NB4 (cell line): ENCODE measurements at regions not wholly inside any gene's neighbourhood (a gene's known extent, or its start where the extent isn't known, plus 50 kb on each side); places are given as distances from the start of the nearest gene placed in this dataset.

Experiments used
- MYC ChIP-seq: IDR thresholded peaks from 2 replicates; pipeline ENCODE4 v1.6.1; 2011; ENCODE audit warnings: low read depth, low read length
- POLR2A ChIP-seq: IDR thresholded peaks from 2 replicates; pipeline ENCODE4 v1.6.1; 2011; ENCODE audit warnings: mild to moderate bottlenecking; ENCODE audit not compliant: insufficient read length; ENCODE audit errors: extremely low read depth
- TF ChIP-seq, protein P1 (sequence below): IDR thresholded peaks from one replicate; pipeline ENCODE4 v1.5.1; 2012; ENCODE audit warnings: low read depth, low read length
- TF ChIP-seq, protein P2 (sequence below): IDR thresholded peaks from 2 replicates; pipeline ENCODE4 v1.6.1; 2011; ENCODE audit warnings: low read depth, low read length

DNA sequence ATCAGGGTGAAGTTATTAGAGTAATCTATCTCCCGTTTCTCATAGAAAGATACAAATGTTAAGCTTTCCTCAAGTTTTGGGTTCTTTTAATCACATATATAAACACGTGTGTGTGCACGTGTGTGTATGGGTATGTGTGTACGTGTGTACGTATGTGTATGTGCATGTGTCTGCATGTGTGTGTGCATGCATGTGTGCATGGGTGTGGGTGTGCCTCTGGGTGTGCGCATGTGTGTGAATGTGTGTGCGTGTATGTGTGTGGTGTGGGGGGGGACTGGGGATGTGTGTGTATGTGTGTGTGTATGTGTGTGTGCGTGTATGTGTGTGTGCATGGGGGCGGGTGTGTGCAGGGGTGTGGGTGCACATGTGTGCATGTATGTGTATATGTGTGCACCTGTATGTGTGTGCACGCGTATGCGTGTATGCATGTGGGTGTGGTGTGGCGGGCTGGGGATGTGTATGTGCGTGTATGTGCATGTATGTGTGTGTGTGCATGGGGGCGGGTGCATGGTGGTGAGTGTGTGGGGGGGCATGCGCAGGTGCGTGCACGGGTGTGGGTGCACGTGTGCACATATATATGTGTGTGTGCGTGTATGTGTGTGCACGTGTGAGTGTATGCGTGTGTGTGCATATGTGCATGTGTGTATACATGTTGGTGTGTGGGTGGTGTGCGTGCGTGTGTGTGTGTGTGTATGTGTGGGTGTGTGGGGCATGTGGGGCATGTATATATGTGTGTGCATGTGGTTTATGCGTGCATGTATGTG lies 304.0 kb downstream of the MBD2 start:
- no peak for TF ChIP-seq POLR2A
- TF ChIP-seq, protein P1, sequence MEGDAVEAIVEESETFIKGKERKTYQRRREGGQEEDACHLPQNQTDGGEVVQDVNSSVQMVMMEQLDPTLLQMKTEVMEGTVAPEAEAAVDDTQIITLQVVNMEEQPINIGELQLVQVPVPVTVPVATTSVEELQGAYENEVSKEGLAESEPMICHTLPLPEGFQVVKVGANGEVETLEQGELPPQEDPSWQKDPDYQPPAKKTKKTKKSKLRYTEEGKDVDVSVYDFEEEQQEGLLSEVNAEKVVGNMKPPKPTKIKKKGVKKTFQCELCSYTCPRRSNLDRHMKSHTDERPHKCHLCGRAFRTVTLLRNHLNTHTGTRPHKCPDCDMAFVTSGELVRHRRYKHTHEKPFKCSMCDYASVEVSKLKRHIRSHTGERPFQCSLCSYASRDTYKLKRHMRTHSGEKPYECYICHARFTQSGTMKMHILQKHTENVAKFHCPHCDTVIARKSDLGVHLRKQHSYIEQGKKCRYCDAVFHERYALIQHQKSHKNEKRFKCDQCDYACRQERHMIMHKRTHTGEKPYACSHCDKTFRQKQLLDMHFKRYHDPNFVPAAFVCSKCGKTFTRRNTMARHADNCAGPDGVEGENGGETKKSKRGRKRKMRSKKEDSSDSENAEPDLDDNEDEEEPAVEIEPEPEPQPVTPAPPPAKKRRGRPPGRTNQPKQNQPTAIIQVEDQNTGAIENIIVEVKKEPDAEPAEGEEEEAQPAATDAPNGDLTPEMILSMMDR: no peak
- TF ChIP-seq MYC: no peak
- TF ChIP-seq, protein P2, sequence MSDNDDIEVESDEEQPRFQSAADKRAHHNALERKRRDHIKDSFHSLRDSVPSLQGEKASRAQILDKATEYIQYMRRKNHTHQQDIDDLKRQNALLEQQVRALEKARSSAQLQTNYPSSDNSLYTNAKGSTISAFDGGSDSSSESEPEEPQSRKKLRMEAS: no peak
